ENCODE measurements at regions not wholly inside any gene's neighbourhood (a gene's known extent, or its start where the extent isn't known, plus 50 kb on each side); places are given as distances from the start of the nearest gene placed in this dataset.

DNA sequence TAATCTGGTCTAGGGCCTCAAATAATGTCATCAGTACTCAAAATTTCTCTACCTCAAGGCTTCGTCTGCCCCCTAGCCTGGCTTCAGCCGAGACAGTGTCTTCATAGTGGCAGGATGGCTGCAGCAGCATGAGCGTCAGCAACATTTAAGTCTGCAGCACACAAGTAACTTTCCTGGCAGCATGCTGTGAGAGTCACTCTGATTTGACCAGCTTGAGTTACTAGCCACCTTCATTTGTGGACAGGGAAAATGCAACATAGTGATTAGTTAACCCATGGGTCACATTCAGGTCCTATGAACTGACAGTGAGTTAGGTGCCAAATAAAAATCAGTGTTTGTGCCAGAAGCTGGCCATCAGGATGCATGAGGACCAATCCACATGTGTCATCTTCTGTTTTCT lies 209.9 kb upstream of the SLC35B3 start:
- TF ChIP-seq, protein P1, sequence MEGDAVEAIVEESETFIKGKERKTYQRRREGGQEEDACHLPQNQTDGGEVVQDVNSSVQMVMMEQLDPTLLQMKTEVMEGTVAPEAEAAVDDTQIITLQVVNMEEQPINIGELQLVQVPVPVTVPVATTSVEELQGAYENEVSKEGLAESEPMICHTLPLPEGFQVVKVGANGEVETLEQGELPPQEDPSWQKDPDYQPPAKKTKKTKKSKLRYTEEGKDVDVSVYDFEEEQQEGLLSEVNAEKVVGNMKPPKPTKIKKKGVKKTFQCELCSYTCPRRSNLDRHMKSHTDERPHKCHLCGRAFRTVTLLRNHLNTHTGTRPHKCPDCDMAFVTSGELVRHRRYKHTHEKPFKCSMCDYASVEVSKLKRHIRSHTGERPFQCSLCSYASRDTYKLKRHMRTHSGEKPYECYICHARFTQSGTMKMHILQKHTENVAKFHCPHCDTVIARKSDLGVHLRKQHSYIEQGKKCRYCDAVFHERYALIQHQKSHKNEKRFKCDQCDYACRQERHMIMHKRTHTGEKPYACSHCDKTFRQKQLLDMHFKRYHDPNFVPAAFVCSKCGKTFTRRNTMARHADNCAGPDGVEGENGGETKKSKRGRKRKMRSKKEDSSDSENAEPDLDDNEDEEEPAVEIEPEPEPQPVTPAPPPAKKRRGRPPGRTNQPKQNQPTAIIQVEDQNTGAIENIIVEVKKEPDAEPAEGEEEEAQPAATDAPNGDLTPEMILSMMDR (conservative IDR thresholded peaks at IDR 0.05; ENCODE audit: low read depth, low read length) = no peak
- TF ChIP-seq EZH2 (IDR thresholded peaks at IDR 0.05; ENCODE audit: low read length, unreplicated experiment) = no peak

Measured in PC-3 (cell line).